Loucy (cell line): ENCODE measurements at regions not wholly inside any gene's neighbourhood (a gene's known extent, or its start where the extent isn't known, plus 50 kb on each side); places are given as distances from the start of the nearest gene placed in this dataset.

Experiments
- EZH2phosphoT487 ChIP-seq: fragments of 200-600 bp; IDR thresholded peaks from 2 replicates; pipeline ENCODE4 v1.6.1; 2018; ENCODE audit warnings: antibody characterized with exemption, mild to moderate bottlenecking, moderate library complexity, borderline replicate concordance
- TF ChIP-seq, protein P1 (sequence below): fragments of 200-600 bp; sonication (generic); conservative IDR thresholded peaks from 2 replicates; pipeline ENCODE4 v1.5.1; 2014; ENCODE audit warnings: mild to moderate bottlenecking, antibody characterized with exemption, low read length

DNA sequence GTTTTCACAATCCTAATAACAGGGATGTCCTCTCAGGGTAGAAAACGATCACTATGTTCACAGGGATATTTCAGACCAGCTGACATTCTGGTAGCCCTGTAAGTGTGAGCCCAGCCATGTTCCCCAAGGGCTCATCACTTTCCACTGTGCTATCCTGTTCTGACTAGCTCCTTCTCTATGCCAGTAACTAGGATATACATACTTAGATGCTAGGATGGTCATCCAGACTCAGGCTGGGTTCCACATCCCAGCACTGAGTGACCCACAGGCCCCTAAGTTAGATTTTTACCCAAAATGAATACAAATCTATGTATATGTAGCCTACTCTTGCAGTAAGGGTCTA lies 83.0 kb downstream of the CD164 start:
- TF ChIP-seq, protein P1, sequence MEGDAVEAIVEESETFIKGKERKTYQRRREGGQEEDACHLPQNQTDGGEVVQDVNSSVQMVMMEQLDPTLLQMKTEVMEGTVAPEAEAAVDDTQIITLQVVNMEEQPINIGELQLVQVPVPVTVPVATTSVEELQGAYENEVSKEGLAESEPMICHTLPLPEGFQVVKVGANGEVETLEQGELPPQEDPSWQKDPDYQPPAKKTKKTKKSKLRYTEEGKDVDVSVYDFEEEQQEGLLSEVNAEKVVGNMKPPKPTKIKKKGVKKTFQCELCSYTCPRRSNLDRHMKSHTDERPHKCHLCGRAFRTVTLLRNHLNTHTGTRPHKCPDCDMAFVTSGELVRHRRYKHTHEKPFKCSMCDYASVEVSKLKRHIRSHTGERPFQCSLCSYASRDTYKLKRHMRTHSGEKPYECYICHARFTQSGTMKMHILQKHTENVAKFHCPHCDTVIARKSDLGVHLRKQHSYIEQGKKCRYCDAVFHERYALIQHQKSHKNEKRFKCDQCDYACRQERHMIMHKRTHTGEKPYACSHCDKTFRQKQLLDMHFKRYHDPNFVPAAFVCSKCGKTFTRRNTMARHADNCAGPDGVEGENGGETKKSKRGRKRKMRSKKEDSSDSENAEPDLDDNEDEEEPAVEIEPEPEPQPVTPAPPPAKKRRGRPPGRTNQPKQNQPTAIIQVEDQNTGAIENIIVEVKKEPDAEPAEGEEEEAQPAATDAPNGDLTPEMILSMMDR, result no peak
- TF ChIP-seq EZH2phosphoT487, result no peak
